Stromal cell of bone marrow (primary cell): ENCODE measurements at regions not wholly inside any gene's neighbourhood (a gene's known extent, or its start where the extent isn't known, plus 50 kb on each side); places are given as distances from the start of the nearest gene placed in this dataset.
"Not testable (repeated sequence)": the region's sequence is repeated elsewhere in the genome, so short reads cannot be mapped to it uniquely, and the experiment has no call there.

ENCODE experiments used
- DNase-seq: peaks from one replicate; pipeline ENCODE4 v3.0.0-alpha.2; 2012; ENCODE audit warnings: low read depth

GRCh38 chr2:207328944-207329386 is 163.2 kb upstream of the KLF7 start:
- no peak for DNase-seq

- peak; percentile 92 for DNase-seq
Measured at GRCh38 chr2:207330912-207331311, 165.2 kb upstream of the KLF7 start.

- no peak for DNase-seq
Measured at GRCh38 chr2:207331674-207332073, 165.9 kb upstream of the KLF7 start.

- DNase-seq: no peak
Measured at GRCh38 chr2:207332480-207333212, 166.9 kb upstream of the KLF7 start.

GRCh38 chr2:207333599-207334300 is 168.0 kb upstream of the KLF7 start:
- DNase-seq: no peak

- no peak for DNase-seq
Measured at GRCh38 chr2:207334301-207334623, 168.5 kb upstream of the KLF7 start.

GRCh38 chr2:207334624-207335371 is 169.1 kb upstream of the KLF7 start:
- peak; percentile 94 for DNase-seq

- DNase-seq: peak; percentile 21
Measured at GRCh38 chr2:207337234-207338219, 171.8 kb upstream of the KLF7 start.

- DNase-seq: no peak
Measured at GRCh38 chr2:207338220-207338607, 172.5 kb upstream of the KLF7 start.

GRCh38 chr2:207338610-207339009 is 172.9 kb upstream of the KLF7 start:
- DNase-seq: no peak

- no peak for DNase-seq
Measured at GRCh38 chr2:207341112-207341750, 175.5 kb upstream of the KLF7 start.

GRCh38 chr2:207341804-207342203 is 176.1 kb upstream of the KLF7 start:
- no peak for DNase-seq

GRCh38 chr2:207344596-207345394 is 179.0 kb upstream of the KLF7 start:
- not testable (repeated sequence) for DNase-seq

- DNase-seq: no peak
Measured at GRCh38 chr2:207351171-207351570, 178.6 kb upstream of the CREB1 start.

- DNase-seq: no peak
Measured at GRCh38 chr2:207352978-207353671, 176.6 kb upstream of the CREB1 start.

GRCh38 chr2:207353836-207354235 is 175.9 kb upstream of the CREB1 start:
- DNase-seq: no peak

GRCh38 chr2:207354462-207354861 is 175.3 kb upstream of the CREB1 start:
- no peak for DNase-seq

- DNase-seq: no peak
Measured at GRCh38 chr2:207356567-207356966, 173.2 kb upstream of the CREB1 start.

- DNase-seq: no peak
Measured at GRCh38 chr2:207357216-207357615, 172.5 kb upstream of the CREB1 start.

- no peak for DNase-seq
Measured at GRCh38 chr2:207362716-207363115, 167.0 kb upstream of the CREB1 start.
